Stomach (tissue), 4 donors: ENCODE measurements at regions not wholly inside any gene's neighbourhood (a gene's known extent, or its start where the extent isn't known, plus 50 kb on each side); places are given as distances from the start of the nearest gene placed in this dataset.

Source experiments
- EP300 ChIP-seq: sonication (generic); formaldehyde crosslinking; IDR thresholded peaks from one replicate; pipeline ENCODE4 v1.6.1; 2017; ENCODE audit warnings: antibody characterized with exemption
- POLR2A ChIP-seq, 4 donors: fragments of 450-650 bp; IDR thresholded peaks; one replicate each; pipeline ENCODE4 v1.6.1; 2016; ENCODE audit warnings: antibody characterized with exemption in 4 of 4, control low read depth in 2 of 4, mild to moderate bottlenecking in 1 of 4, moderate library complexity in 1 of 4
- POLR2AphosphoS5 ChIP-seq, 3 donors: sonication (generic); formaldehyde crosslinking; IDR thresholded peaks; one replicate each; pipeline ENCODE4 v1.6.1; 2016; ENCODE audit warnings: antibody characterized with exemption in 3 of 3
- TF ChIP-seq, protein P1 (sequence below), 7 experiments: fragments of 450-650 bp in 4 of 7; fragments of 200-600 bp in 3 of 7; sonication (generic) in 3 of 7; IDR thresholded peaks; one replicate each; pipeline ENCODE4 v1.5.1; 2016 to 2019; ENCODE audit warnings: antibody characterized with exemption in 7 of 7, control low read depth in 2 of 7, mild to moderate bottlenecking in 1 of 7

DNA sequence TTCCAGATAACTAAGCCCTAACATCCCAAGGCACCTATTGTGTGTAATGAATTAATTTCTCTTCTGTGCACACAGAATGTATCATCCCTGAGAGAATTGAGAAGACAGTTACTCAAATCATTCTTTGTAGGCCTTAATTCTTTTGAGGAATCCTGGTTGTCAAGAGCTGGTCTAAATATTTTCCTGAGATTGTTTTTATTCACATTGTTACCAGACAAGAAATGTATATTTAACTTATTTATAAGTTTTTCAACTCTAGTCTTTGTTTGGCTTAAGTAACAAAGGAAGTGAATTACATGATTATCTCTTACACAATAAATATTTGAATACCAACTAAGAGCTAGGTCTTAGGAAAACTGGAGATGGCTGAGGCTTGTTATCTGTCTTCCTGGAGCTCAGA, 169.4 kb downstream of the DACT1 start:
- TF ChIP-seq, protein P1, sequence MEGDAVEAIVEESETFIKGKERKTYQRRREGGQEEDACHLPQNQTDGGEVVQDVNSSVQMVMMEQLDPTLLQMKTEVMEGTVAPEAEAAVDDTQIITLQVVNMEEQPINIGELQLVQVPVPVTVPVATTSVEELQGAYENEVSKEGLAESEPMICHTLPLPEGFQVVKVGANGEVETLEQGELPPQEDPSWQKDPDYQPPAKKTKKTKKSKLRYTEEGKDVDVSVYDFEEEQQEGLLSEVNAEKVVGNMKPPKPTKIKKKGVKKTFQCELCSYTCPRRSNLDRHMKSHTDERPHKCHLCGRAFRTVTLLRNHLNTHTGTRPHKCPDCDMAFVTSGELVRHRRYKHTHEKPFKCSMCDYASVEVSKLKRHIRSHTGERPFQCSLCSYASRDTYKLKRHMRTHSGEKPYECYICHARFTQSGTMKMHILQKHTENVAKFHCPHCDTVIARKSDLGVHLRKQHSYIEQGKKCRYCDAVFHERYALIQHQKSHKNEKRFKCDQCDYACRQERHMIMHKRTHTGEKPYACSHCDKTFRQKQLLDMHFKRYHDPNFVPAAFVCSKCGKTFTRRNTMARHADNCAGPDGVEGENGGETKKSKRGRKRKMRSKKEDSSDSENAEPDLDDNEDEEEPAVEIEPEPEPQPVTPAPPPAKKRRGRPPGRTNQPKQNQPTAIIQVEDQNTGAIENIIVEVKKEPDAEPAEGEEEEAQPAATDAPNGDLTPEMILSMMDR (IDR thresholded peaks at IDR 0.05): no peak
- TF ChIP-seq EP300 (no peak), POLR2A (IDR thresholded peaks at IDR 0.05) (no peak), POLR2AphosphoS5 (IDR thresholded peaks at IDR 0.05) (no peak)
